HG03442 (cell line): ENCODE measurements at regions not wholly inside any gene's neighbourhood (a gene's known extent, or its start where the extent isn't known, plus 50 kb on each side); places are given as distances from the start of the nearest gene placed in this dataset.

Experiments used
- ATAC-seq: cut with Tn5 transposase; IDR thresholded peaks from one replicate; pipeline ENCODE4 v1.9.1; 2021; ENCODE audit warnings: mild to moderate bottlenecking, moderate library complexity; ENCODE audit not compliant: unreplicated experiment

- no peak for ATAC-seq
Measured at GRCh38 chr9:19513671-19514275, 105.0 kb downstream of the ACER2 start.

GRCh38 chr9:19512103-19512832 lies 103.5 kb downstream of the ACER2 start:
- no peak for ATAC-seq

DNA sequence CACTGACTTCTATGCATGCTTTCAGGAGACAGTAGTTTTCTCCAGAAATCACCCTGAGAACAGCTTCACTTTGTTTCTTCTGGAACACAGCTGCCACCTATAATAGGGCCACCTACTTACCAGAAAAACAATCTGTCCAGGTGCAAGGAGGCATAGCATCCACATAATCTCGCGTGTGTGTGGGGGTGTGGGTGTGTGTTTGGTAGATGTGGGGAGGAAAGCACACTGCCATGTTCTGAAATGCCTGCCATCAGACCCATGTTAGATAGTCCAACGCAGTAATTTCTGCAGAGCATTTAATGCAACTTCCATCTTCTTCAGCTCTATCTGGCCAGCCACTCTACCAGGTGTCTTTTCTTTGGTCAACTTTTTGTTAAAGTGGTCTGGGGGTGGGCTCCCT lies 102.9 kb downstream of the ACER2 start:
- no peak for ATAC-seq

DNA sequence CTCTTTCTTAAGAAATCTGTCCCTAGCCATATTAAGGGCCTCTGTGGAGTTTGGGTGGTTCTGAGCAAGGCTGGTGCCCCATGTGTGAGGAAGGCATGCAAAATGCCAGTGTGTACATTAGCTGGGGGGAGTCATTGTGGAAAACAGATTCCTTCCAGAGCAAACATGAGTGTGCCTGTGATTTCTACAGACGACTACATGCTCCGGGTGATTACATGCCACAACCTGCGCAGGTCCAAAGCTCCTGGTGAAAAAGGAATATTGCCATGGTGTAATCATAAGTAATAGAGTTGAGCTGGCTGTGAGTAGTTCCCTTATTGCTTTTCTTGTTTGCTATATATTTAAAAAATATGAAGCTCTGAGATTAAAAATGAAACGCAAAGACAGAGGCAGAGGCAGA lies 102.1 kb downstream of the ACER2 start:
- ATAC-seq = no peak
